Cardiac fibroblast (primary cell): ENCODE measurements at regions not wholly inside any gene's neighbourhood (a gene's known extent, or its start where the extent isn't known, plus 50 kb on each side); places are given as distances from the start of the nearest gene placed in this dataset.
A peak's percentile ranks its signal among the peaks of the same experiment; 100 is the strongest.
"Not testable (repeated sequence)": the region's sequence is repeated elsewhere in the genome, so short reads cannot be mapped to it uniquely, and the experiment has no call there.

Source experiments
- DNase-seq, 2 donors: peaks; one replicate each; pipeline versions ENCODE4 v3.0.0 to v3.0.0-alpha.2; 2010; ENCODE audit warnings: low read depth in 2 of 2
- H3K4me3 ChIP-seq, 2 donors: replicated peaks in 1 of 2; 1 replicate in 1 of 2; 2 replicates in 1 of 2; pipeline ENCODE4 v1.5.1; 2011; ENCODE audit warnings: low read depth in 2 of 2, low read length in 2 of 2, mild to moderate bottlenecking in 2 of 2, moderate library complexity in 1 of 2
- CTCF ChIP-seq: IDR thresholded peaks from one replicate; pipeline ENCODE4 v1.5.1; 2011; ENCODE audit warnings: low read depth, mild to moderate bottlenecking, low read length, inconsistent platforms

- no peak for DNase-seq
- H3K4me3 ChIP-seq, result no peak overlapping the region
- TF ChIP-seq CTCF, result no peak
Observed at GRCh38 chr17:70388326-70388725, 219.0 kb downstream of the KCNJ2 start.

- DNase-seq, result not testable (repeated sequence)
Observed at GRCh38 chr17:70389232-70389757, 220.0 kb downstream of the KCNJ2 start.

GRCh38 chr17:70390049-70390448, 220.7 kb downstream of the KCNJ2 start:
- DNase-seq, result no peak
- no peak for TF ChIP-seq CTCF
- H3K4me3 ChIP-seq, result no peak overlapping the region

More at GRCh38 chr17:70389232-70389757, 220.0 kb downstream of the KCNJ2 start:
- H3K4me3 ChIP-seq, result not testable (repeated sequence)

GRCh38 chr17:70394473-70395232, 225.3 kb downstream of the KCNJ2 start:
- DNase-seq, result no peak
- H3K4me3 ChIP-seq, result no peak overlapping the region
- TF ChIP-seq CTCF, result no peak

GRCh38 chr17:70405492-70406220, 236.3 kb downstream of the KCNJ2 start:
- DNase-seq, result peak; percentile 89 to 96
- no peak for TF ChIP-seq CTCF
- H3K4me3 ChIP-seq, result no peak overlapping the region

- peak; percentile 26 to 63 for DNase-seq
- H3K4me3 ChIP-seq, result no peak overlapping the region
Observed at GRCh38 chr17:70407506-70407905, 238.2 kb downstream of the KCNJ2 start.

More at GRCh38 chr17:70407506-70407905, 238.2 kb downstream of the KCNJ2 start:
- no peak for TF ChIP-seq CTCF
